Ureter (tissue), 1 donor: ENCODE measurements at regions not wholly inside any gene's neighbourhood (a gene's known extent, or its start where the extent isn't known, plus 50 kb on each side); places are given as distances from the start of the nearest gene placed in this dataset.
"Not testable (repeated sequence)": the region's sequence is repeated elsewhere in the genome, so short reads cannot be mapped to it uniquely, and the experiment has no call there.

Experiments used
- DNase-seq: peaks from one replicate; pipeline ENCODE4 v3.0.0-alpha.2; 2020; ENCODE audit warnings: low spot score
- donor health status: DM: yes; HTN: yes; CAD: no.

GRCh38 chr6:68575765-68576439, 59.2 kb upstream of the ADGRB3 start:
- no peak for DNase-seq

GRCh38 chr6:68572975-68573374, 62.1 kb upstream of the ADGRB3 start:
- DNase-seq = no peak

GRCh38 chr6:68572525-68572924, 62.6 kb upstream of the ADGRB3 start:
- DNase-seq = no peak

- no peak for DNase-seq
Observed at GRCh38 chr6:68559716-68560115, 75.4 kb upstream of the ADGRB3 start.

- DNase-seq = no peak
Observed at GRCh38 chr6:68559070-68559469, 76.0 kb upstream of the ADGRB3 start.

- no peak for DNase-seq
Observed at GRCh38 chr6:68546620-68547019, 88.5 kb upstream of the ADGRB3 start.

- no peak for DNase-seq
Observed at GRCh38 chr6:68544450-68544849, 90.6 kb upstream of the ADGRB3 start.

GRCh38 chr6:68533339-68533795, 101.7 kb upstream of the ADGRB3 start:
- no peak for DNase-seq

GRCh38 chr6:68527691-68528090, 107.4 kb upstream of the ADGRB3 start:
- no peak for DNase-seq

- no peak for DNase-seq
Observed at GRCh38 chr6:68506911-68507310, 128.2 kb upstream of the ADGRB3 start.

- DNase-seq = no peak
Observed at GRCh38 chr6:68502946-68503345, 132.1 kb upstream of the ADGRB3 start.

GRCh38 chr6:68497927-68498326, 137.2 kb upstream of the ADGRB3 start:
- no peak for DNase-seq

GRCh38 chr6:68494880-68495279, 140.2 kb upstream of the ADGRB3 start:
- DNase-seq = not testable (repeated sequence)

GRCh38 chr6:68476611-68477010, 158.5 kb upstream of the ADGRB3 start:
- no peak for DNase-seq

- no peak for DNase-seq
Observed at GRCh38 chr6:68473433-68474210, 161.5 kb upstream of the ADGRB3 start.

GRCh38 chr6:68468244-68468884, 166.7 kb upstream of the ADGRB3 start:
- no peak for DNase-seq

- no peak for DNase-seq
Observed at GRCh38 chr6:68458447-68458846, 176.6 kb upstream of the ADGRB3 start.

GRCh38 chr6:68447112-68447511, 188.0 kb upstream of the ADGRB3 start:
- DNase-seq = no peak

GRCh38 chr6:68445926-68446325, 189.2 kb upstream of the ADGRB3 start:
- no peak for DNase-seq

GRCh38 chr6:68443704-68444103, 191.4 kb upstream of the ADGRB3 start:
- no peak for DNase-seq

GRCh38 chr6:68427630-68428029, 207.5 kb upstream of the ADGRB3 start:
- DNase-seq = no peak

GRCh38 chr6:68410021-68410420, 225.1 kb upstream of the ADGRB3 start:
- DNase-seq = no peak

- no peak for DNase-seq
Observed at GRCh38 chr6:68400396-68400795, 234.7 kb upstream of the ADGRB3 start.
